HG03565 (cell line): ENCODE measurements at regions not wholly inside any gene's neighbourhood (a gene's known extent, or its start where the extent isn't known, plus 50 kb on each side); places are given as distances from the start of the nearest gene placed in this dataset.

Experiments
- ATAC-seq: cut with Tn5 transposase; IDR thresholded peaks from one replicate; pipeline ENCODE4 v1.9.1; 2021; ENCODE audit warnings: mild to moderate bottlenecking, moderate library complexity; ENCODE audit not compliant: unreplicated experiment

DNA sequence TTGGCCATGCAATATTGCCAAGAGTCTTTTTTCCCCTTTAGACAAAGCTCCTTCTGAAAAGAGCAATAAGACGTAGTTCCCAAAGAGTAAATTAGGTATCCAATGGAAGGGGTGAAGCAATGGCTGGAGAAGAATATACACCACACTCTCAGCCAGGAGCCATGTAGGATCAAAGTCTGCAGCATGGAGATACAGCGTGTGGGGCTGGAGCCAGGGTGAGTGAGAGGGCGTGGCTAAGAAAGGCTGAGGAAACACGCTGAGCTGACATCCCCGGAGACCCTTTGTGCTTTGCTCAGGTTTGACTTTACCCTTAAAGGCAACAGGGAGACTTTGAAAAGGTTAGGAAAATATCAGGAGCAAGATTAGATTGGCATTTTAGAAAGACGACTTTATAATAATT lies 87.1 kb upstream of the ELL2 start:
- no peak for ATAC-seq

DNA sequence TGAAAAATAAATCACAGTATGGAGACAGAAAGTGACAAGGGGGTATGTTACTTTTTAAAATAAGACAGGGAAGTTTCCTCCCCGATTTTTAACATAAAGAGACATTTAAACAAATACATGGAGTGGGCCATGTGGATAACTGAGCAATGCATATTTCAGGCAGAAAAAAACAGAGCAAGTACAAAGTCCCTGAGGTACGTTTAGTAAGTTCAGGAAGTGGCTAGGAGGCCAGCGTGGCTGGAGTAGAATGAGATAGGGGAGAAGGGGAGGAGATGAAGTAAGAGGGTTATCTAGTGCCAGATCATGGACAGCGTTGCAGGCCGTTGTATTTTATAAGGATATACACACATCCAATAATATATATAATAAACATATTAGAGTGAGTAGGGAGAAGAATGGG lies 84.2 kb upstream of the ELL2 start:
- ATAC-seq, result no peak

DNA sequence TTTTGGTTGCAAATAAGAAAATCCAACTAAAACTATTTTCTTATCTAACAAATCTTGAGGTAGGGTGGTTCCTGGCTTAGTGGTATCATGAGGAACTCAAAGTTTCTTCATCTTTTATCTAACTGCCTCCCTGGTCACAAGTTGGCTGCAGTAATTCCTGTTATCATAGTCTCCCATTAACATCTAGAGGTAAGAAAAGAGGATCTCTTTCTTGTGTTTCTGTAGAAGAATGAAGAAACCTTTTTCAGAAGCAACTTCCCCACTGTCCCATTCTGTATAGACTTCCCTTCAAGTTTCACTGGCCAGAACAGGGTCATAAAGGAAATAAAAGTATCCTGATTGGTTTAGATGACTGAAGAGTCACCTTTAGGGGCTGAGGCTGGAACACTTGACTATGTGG lies 81.8 kb upstream of the ELL2 start:
- no peak for ATAC-seq

DNA sequence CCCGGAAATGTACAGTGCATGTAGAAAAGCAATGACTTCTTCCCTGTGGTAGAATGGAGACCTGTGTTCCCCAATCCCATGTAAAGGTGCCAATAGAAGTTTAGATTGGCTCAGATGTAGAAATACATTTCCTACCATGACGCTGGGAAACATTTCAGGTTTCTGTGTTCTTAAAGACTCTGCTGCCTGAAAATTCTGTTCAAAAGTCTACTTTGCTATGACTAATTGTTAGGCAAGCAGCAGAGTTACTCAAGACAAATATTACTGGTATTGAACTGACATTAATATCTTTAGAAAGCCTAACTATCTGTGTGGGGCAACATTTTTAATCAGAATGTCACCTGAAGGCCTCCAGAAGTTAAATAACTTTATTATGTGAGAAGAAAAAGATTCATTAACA lies 75.5 kb upstream of the ELL2 start:
- no peak for ATAC-seq

DNA sequence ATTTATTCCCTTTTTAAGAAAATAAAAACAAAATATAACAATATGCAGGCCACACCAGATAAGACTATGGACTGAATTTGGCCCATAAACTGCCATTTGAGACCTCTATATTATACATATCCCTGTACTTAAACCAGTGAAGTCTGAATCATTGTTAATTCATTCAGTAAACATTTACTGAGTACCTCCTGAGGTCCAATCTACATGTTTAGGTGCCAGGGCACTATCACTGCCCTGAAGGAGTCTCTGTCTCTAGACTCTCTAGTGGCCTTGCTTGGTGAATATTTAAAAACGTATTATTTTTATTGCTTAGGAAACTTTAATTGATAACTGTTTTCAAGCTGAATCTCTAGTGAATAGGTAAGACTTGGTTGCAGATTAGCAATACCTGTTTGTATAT lies 74.7 kb upstream of the ELL2 start:
- no peak for ATAC-seq

DNA sequence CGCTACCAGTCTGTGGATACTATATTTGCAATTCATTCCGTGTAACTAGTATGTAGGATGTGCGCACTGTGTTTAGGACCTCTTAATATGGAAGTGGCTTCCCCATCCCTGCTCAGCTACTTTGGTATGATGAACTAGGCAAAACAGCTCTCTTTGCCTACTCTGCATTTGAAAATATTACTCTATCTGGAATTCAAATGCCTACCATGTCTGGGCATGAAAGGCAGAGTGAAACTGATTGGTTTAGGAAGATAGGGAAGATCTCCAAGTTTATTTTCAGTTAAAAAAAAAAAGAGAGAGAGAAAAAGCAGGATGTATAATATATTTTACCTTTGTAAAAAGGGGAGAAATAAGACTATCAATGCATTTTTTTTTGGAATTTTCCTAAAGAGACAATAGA lies 74.1 kb upstream of the ELL2 start:
- no peak for ATAC-seq

DNA sequence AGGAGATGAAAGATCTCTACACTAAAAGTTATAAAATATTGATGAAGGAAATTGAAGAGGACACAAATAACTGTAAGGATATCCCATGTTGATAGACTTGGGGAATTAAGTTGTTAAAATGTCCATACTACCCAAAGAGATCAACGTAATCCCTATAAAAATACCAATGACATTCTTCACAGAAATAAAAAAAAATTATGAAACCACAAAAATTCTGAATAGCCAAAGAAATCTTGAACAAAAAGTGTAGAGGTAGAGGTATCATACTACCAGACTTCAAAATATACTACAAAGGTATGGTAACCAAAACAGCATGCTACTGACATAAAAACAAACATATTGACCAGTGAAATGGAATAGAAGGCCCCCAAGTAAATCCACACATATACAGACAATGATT lies 71.5 kb upstream of the ELL2 start:
- ATAC-seq, result no peak

DNA sequence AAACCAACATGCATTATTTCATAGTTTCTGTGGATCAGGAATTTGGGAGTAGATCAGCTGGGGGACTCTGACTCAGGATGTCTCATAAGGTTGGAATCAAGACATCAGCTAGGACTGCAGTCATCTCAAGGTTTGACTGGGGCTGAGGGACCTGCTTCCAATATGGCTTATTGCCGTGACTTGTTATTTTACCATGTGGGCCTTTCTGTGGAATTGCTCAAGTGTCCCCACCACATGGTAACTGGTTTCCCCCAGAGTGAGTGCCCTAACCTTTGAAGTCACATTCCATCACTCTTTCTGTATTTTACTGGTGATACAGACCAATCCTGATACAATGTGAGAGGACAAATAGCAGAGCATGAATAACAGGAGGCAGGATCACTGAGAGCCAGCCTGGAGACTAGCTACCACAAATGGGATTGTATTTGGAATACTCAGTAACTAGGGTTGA lies 70.2 kb upstream of the ELL2 start:
- no peak for ATAC-seq

DNA sequence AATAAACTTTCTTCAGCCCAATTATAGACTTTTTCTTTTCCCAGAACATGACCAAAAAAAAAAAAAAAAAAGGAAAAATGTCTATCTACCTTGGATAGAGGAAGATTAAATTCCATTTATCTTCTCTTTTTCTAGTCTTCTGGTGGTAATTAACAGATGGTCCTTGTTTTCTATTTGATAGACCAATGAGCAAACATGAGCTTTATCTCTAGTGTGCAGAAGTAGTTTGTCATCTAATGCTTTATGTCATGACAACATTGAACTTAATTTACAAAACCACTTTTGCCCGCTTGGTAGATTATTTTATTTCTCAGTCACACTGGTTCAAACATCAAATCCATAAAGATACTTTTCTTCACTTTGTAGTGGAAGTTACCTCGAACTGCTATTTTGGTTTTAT lies 69.5 kb upstream of the ELL2 start:
- ATAC-seq, result no peak

DNA sequence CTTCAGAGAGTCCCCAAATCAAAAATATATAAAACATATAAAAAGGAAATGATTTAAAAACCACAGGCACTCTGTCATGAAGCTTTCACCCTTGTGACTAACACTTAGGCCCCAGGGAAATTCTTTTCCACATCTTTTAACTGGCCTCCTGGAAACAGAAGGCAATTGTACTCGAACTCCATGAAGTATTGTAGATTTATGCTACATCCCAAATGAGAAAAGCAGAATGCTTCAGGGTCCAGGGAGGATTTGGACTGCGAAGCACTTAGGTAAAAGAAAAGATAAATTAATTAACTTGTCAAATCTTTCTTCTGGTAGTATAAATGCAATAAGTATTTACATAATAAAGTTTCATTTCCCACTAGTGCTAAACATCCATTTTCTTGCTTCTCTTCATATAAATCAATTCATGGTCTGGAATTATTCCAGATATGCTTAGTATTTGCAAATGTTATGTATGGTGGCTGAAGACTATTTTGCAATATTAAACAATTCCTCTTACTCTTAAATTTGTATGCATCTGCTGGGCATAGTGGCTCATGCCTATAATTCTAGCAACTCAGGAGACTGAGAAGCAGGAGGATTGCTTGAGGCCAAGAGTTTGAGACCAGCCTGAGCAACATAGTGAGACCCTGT lies 64.9 kb upstream of the ELL2 start:
- no peak for ATAC-seq

DNA sequence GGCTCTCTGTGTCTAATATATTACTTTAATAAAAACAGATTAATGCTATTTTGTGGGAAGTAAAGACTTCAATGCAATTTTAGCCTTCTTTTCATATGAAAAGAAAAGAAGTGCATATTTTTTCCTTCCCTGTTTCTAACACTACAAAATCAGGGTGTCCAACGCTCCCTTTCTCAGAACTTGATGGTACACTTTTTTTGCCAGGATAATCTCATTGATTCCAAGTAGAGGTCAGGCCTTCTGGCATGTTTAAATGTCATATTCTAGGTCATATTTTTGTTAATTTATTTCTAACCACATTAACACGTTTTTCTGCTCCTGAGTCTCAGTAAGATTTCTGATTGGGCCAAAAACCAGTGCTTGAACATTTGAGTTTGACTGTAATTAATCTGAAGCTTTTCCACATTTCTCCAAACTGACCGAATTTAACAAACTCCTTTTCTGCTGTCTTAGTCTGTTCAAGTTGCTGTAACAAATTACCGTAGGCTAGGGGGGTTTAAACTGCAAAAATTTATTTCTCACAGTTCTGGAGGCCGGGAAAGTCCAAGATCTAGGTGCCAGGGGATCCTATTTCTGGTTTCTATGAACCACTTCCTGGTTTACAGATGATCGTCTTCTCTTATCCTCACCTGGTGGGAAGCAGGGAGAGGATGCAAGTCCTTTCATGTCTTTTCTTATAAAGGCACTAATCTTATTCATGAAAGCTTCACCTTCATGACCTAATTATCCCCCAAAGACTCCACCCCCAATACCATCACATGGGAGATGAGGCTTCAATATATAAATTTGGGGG lies 63.2 kb upstream of the ELL2 start:
- no peak for ATAC-seq

DNA sequence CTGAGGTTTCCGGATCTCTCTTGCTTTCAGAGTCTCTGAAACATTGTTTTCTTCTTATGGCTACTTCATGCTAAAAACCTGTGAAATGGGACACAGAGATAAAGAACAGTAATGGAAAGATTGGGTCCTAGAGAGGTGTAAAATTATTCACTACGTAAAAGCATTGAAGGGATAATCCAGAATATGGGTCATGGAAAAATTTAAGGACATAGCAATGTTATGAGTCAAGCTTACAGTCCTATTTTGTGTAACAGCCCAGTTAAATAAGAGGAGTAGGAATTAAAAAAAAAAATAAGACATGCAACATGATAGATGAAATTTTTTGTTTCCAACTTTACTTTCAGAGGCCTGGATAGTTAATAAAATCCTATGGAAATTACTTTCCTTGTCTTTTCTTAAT lies 61.9 kb upstream of the ELL2 start:
- no peak for ATAC-seq

DNA sequence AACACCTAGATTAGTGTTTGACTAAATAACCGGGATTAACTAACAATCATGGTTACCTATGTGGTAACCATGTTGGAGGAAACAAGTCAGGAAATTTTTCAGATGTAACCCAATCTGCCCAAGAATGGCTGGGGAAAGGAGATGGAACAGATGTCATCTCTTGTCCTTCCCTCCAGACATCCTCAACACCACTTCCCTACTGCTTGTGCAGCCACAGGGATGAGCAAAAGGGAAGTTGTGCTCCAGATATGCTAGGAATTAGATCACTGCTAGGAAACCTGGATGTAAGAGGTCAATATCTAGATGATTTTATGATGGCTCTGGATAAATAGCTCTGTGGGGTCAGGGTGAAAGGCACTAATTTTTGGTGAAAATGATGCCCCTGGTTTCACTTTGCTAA lies 61.3 kb upstream of the ELL2 start:
- no peak for ATAC-seq

DNA sequence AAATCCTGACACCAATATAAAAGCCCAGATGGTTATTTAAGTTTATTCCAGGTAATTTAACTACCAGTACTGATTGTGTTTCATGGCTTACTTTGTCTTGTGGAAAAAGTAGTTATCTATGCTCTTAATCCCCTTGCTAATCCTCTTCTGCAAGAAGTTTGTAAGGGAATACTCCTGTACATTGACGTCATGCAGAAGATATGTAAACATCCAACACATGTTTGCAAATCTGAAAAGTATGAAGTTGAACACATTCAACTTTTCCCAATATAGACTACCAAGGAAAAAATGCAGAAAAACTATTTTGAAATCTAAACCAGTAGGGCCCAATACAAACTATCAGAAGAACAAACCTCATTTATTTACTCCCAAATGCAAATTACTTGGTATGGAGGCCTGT lies 56.3 kb upstream of the ELL2 start:
- ATAC-seq, result no peak

DNA sequence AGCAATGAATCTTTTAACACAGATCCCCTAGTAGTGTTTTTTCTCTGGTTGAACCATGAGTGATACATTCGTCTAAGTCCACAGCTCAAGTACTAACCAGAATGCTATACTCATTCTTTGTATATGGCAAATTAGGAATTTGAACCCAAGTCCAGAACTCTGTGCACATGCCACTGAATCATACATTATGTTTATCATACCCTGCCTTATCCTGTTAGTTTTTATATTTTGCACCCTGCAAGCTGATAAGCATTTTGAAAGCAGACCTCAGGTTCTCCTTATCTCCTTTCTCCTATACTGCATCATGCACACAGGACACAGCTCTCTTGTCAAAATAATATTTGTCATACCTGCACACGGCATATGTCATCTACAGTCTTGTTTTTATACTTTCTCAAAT lies 54.6 kb upstream of the ELL2 start:
- no peak for ATAC-seq

DNA sequence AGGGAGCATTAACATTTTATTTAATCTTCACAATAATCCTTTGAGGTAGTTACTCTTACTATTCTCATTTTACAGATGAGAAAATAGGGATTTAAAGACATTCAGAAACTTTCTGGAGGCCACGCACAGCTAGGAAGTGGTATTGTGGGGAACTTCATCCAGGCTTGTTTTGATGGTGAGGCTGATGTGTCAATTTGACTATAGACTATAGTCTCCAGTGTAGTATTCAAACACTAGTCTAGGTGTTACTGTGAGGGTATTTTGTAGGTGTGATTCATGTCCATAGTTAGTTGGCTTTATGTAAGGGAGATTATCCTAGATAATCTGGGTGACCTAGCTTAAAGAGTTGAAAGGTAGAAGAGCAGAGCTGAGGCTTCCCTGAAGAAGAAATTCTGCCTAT lies 54.1 kb upstream of the ELL2 start:
- no peak for ATAC-seq

DNA sequence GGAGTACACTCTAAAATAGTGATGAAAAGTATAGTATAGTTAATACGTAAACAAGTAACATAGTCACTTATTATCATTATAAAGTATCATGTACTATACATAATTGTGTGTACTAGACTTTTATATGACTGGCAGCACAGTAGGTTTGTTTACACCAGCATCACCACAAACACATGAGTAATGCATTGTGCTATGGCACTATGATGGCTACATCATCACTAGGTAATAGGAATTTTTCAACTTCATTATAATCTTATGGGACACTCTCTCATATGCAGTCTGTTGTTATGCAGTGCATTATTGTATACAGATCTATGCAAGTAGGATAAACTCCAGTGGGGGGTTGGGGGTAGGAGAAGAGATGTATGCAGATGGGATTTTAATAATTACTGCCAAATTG lies 52.7 kb upstream of the ELL2 start:
- no peak for ATAC-seq

DNA sequence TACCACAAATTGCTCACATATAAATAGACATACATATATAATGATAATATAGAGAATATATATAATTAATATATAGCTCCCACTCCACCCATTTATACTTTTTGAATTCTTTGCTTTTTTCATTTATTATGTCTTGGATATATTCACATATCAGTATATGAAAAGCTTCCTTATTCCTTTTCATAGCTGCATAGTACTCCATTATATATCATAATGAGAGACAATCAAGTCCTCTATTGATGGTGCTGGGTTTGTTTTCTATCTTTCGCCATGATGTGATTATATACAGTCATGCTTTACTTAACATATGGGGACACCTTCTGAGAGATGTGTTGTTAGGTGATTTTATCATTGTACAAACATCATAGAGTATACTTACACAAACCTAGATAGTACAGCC lies 51.6 kb upstream of the ELL2 start:
- ATAC-seq, result no peak

DNA sequence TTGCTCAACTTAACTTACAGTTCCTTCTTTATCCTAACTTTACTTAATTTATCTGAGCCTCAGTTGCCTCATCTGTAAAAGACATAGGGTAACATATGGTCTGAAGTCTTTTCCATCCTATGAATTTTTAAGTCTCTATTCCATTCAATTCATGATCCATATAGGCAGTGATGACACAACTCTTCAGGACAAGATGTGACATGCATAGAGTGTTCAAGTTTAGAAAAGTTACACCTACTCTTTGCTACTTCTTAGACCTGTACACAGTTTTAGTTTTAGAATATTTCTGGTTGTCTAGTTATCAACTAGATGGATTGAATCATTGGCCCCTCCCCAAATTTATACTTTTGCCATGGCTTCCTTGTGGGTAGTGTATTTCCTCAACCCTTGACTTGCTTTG lies 50.7 kb upstream of the ELL2 start:
- no peak for ATAC-seq
